IMR-90 (cell line): ENCODE measurements at regions not wholly inside any gene's neighbourhood (a gene's known extent, or its start where the extent isn't known, plus 50 kb on each side); places are given as distances from the start of the nearest gene placed in this dataset.

Source experiments
- ATAC-seq: fragments of 200-7000 bp; cut with Tn5 transposase; 2 replicates; pipeline ENCODE4 v1.9.1; 2020; ENCODE audit warnings: low read depth, mild to moderate bottlenecking, moderate library complexity
- BruUV-seq: library from RNA; stranded (reverse); fragments of 400-500 nt; replicated peaks from 2 replicates; lab custom pipeline; 2021; lab: Mats Ljungman, UMichigan
- CTCF ChIA-PET: fragments of 300-600 bp; formaldehyde crosslinking; extraction: SDS; loops from one replicate; lab custom pipeline; 2021; ENCODE audit warnings: antibody characterized with exemption; lab: Yijun Ruan, JAX
- POLR2A ChIA-PET: fragments of 300-600 bp; sonication (Branson Sonifier 250); formaldehyde crosslinking; loops from one replicate; lab custom pipeline; 2022; ENCODE audit warnings: antibody characterized with exemption; ENCODE audit not compliant: unreplicated experiment; lab: Charles Lee
- DNase-seq: peaks from one replicate; pipeline ENCODE4 v3.0.0; 2013
- H2AFZ ChIP-seq: replicated peaks from 2 replicates; pipeline ENCODE3; 2013; ENCODE audit warnings: low read length, mild to moderate bottlenecking; ENCODE audit not compliant: poor library complexity
- H2AK5ac ChIP-seq: 2 replicates; pipeline ENCODE4 v1.6.1; 2013; ENCODE audit warnings: low read depth, low read length, inconsistent platforms
- H2AK9ac ChIP-seq: replicated peaks from 2 replicates; pipeline ENCODE3; 2013; ENCODE audit warnings: mild to moderate bottlenecking, low read depth, low read length, moderate library complexity; ENCODE audit not compliant: poor library complexity
- H2BK120ac ChIP-seq: 2 replicates; pipeline ENCODE4 v1.6.1; 2013; ENCODE audit warnings: low read depth, low read length, inconsistent platforms
- H2BK15ac ChIP-seq: 3 replicates; pipeline ENCODE4 v1.6.1; 2013; ENCODE audit warnings: low read depth, low read length, inconsistent platforms
- H2BK20ac ChIP-seq: 2 replicates; pipeline ENCODE4 v1.6.1; 2013; ENCODE audit warnings: low read depth, mild to moderate bottlenecking, inconsistent platforms, low read length, moderate library complexity
- H2BK5ac ChIP-seq: 2 replicates; pipeline ENCODE4 v1.6.1; 2013; ENCODE audit warnings: mild to moderate bottlenecking, low read depth, low read length, inconsistent platforms; ENCODE audit not compliant: poor library complexity, severe bottlenecking
- H3K14ac ChIP-seq: replicated peaks from 2 replicates; pipeline ENCODE4 v1.6.1; 2013; ENCODE audit warnings: low read depth, low read length, inconsistent platforms
- H3K18ac ChIP-seq: 2 replicates; pipeline ENCODE4 v1.6.1; 2013; ENCODE audit warnings: low read depth, low read length, control low read depth
- H3K23ac ChIP-seq: 2 replicates; pipeline ENCODE4 v1.6.1; 2013; ENCODE audit warnings: low read depth, low read length, inconsistent platforms
- H3K27ac ChIP-seq: 2 replicates; pipeline ENCODE4 v1.5.1; 2013; ENCODE audit warnings: mild to moderate bottlenecking, control low read depth, low read length; ENCODE audit not compliant: insufficient read depth
- H3K27me3 ChIP-seq: 2 replicates; pipeline ENCODE4 v1.6.1; 2013; ENCODE audit warnings: low read length; ENCODE audit not compliant: control insufficient read depth, insufficient read depth
- H3K36me3 ChIP-seq: 2 replicates; pipeline ENCODE4 v1.6.1; 2013; ENCODE audit warnings: low read length, mixed read lengths; ENCODE audit not compliant: control insufficient read depth, insufficient read depth
- H3K4ac ChIP-seq: 2 replicates; pipeline ENCODE4 v1.6.1; 2013; ENCODE audit warnings: low read depth, low read length, inconsistent platforms
- H3K4me1 ChIP-seq: 2 replicates; pipeline ENCODE4 v1.6.1; 2013; ENCODE audit warnings: low read length, mixed read lengths; ENCODE audit not compliant: control insufficient read depth, insufficient read depth
- H3K4me2 ChIP-seq: 2 replicates; pipeline ENCODE4 v1.6.1; 2013; ENCODE audit warnings: low read depth, mild to moderate bottlenecking, control low read depth, low read length, moderate library complexity
- H3K4me3 ChIP-seq: 2 replicates; pipeline ENCODE4 v1.5.1; 2013; ENCODE audit warnings: low read depth, mild to moderate bottlenecking, control low read depth, low read length, moderate library complexity; ENCODE audit not compliant: insufficient read depth
- H3K56ac ChIP-seq: 2 replicates; pipeline ENCODE4 v1.6.1; 2013; ENCODE audit warnings: low read length, inconsistent platforms; ENCODE audit not compliant: insufficient read depth; ENCODE audit errors: extremely low read depth
- H3K79me1 ChIP-seq, 2 experiments: 2 replicates each; pipeline ENCODE4 v1.6.1; 2013; ENCODE audit warnings: low read length in 2 of 2, inconsistent platforms in 1 of 2, low read depth in 1 of 2
- H3K9ac ChIP-seq: 2 replicates; pipeline ENCODE4 v1.6.1; 2013; ENCODE audit warnings: low read depth, low read length, control low read depth
- H3K9me1 ChIP-seq: 2 replicates; pipeline ENCODE4 v1.6.1; 2013; ENCODE audit warnings: low read length, inconsistent platforms; ENCODE audit not compliant: insufficient read depth
- H3K9me3 ChIP-seq: 2 replicates; pipeline ENCODE4 v1.6.1; 2013; ENCODE audit warnings: low read length; ENCODE audit not compliant: control insufficient read depth, insufficient read depth
- H4K20me1 ChIP-seq: 2 replicates; pipeline ENCODE4 v1.6.1; 2013; ENCODE audit warnings: low read length, inconsistent platforms; ENCODE audit not compliant: insufficient read depth
- H4K5ac ChIP-seq: 2 replicates; pipeline ENCODE4 v1.6.1; 2013; ENCODE audit warnings: mild to moderate bottlenecking, low read depth, low read length, control low read depth
- H4K8ac ChIP-seq, 2 experiments: 2 replicates each; pipeline ENCODE4 v1.6.1; 2013; ENCODE audit warnings: low read depth in 2 of 2, low read length in 2 of 2, control low read depth in 1 of 2, inconsistent platforms in 1 of 2
- H4K91ac ChIP-seq: 2 replicates; pipeline ENCODE4 v1.6.1; 2013; ENCODE audit warnings: low read depth, low read length, inconsistent platforms; ENCODE audit not compliant: insufficient read depth
- BHLHE40 ChIP-seq: fragments of 150-350 bp; IDR thresholded peaks from 2 replicates; pipeline ENCODE4 v1.6.1; 2016; ENCODE audit warnings: mild to moderate bottlenecking, low read depth, low read length
- CEBPB ChIP-seq: IDR thresholded peaks from 2 replicates; pipeline ENCODE4 v1.6.1; 2012; ENCODE audit warnings: low read depth, low read length, improper control_type of control experiment
- CHD1 ChIP-seq: IDR thresholded peaks from 2 replicates; pipeline ENCODE4 v1.6.1; 2012; ENCODE audit warnings: low read depth, low read length, improper control_type of control experiment
- FOS ChIP-seq: fragments of 150-350 bp; IDR thresholded peaks from 2 replicates; pipeline ENCODE4 v1.6.1; 2016; ENCODE audit warnings: low read depth, low read length
- MAFK ChIP-seq: IDR thresholded peaks from 2 replicates; pipeline ENCODE4 v1.6.1; 2012; ENCODE audit warnings: low read depth, low read length, improper control_type of control experiment
- MAZ ChIP-seq: IDR thresholded peaks from 2 replicates; pipeline ENCODE4 v1.6.1; 2012; ENCODE audit warnings: low read depth, mild to moderate bottlenecking, low read length, improper control_type of control experiment, moderate library complexity, borderline replicate concordance
- MXI1 ChIP-seq: IDR thresholded peaks from 2 replicates; pipeline ENCODE4 v1.6.1; 2012; ENCODE audit warnings: low read depth, mild to moderate bottlenecking, low read length, moderate library complexity, borderline replicate concordance
- NFE2L2 ChIP-seq: fragments of 150-350 bp; IDR thresholded peaks from 2 replicates; pipeline ENCODE4 v1.6.1; 2016; ENCODE audit warnings: low read depth, mild to moderate bottlenecking, low read length
- POLR2A ChIP-seq: IDR thresholded peaks from 2 replicates; pipeline ENCODE4 v1.6.1; 2012; ENCODE audit warnings: mild to moderate bottlenecking, low read depth, low read length
- RAD21 ChIP-seq: IDR thresholded peaks from 2 replicates; pipeline ENCODE4 v1.6.1; 2012; ENCODE audit warnings: low read length, improper control_type of control experiment
- RCOR1 ChIP-seq: IDR thresholded peaks from 2 replicates; pipeline ENCODE4 v1.6.1; 2012; ENCODE audit warnings: mild to moderate bottlenecking, low read length, improper control_type of control experiment; ENCODE audit not compliant: insufficient replicate concordance
- RFX5 ChIP-seq: IDR thresholded peaks from 2 replicates; pipeline ENCODE4 v1.8.0; 2012; ENCODE audit warnings: low read depth, mild to moderate bottlenecking, low read length, moderate library complexity
- SMC3 ChIP-seq: fragments of 150-350 bp; IDR thresholded peaks from 2 replicates; pipeline ENCODE4 v1.6.1; 2016; ENCODE audit warnings: low read depth, mild to moderate bottlenecking, antibody characterized with exemption, low read length, moderate library complexity
- dilution Hi-C: fragments of 300-500 bp; cut with HindIII; formaldehyde crosslinking; loops from one replicate; pipeline ENCODE4 v1.14.3; 2018; ENCODE audit warnings: low sequenced_read_pairs; ENCODE audit not compliant: unreplicated experiment
- in situ Hi-C: fragments of 300-500 bp; cut with MboI; formaldehyde crosslinking; loops from 3 replicates; pipeline ENCODE4 v1.14.3; 2019; ENCODE audit warnings: low sequenced_read_pairs, inconsistent platforms, mixed read lengths
- intact Hi-C: fragments of 100-400 bp; cut with micrococcal nuclease; formaldehyde crosslinking; loops from 2 replicates; pipeline ENCODE4 v1.10.0; 2022
- TF ChIP-seq, protein P1 (sequence below): conservative IDR thresholded peaks from 2 replicates; pipeline ENCODE4 v1.5.1; 2012; ENCODE audit warnings: mild to moderate bottlenecking, low read depth, low read length, improper control_type of control experiment
- TF ChIP-seq, protein P2 (sequence below): fragments of 150-350 bp; IDR thresholded peaks from 2 replicates; pipeline ENCODE4 v1.6.1; 2016; ENCODE audit warnings: low read depth, mild to moderate bottlenecking, low read length, moderate library complexity, borderline replicate concordance

- intact Hi-C loops = no loop called here
- no TSS peak for BruUV-seq
- Histone ChIP-seq H4K91ac (no peak overlapping the region), H3K9me1 (no peaks in the 10 kb centered on the region), H4K5ac (no peak overlapping the region), H2BK20ac (no peak overlapping the region), H3K36me3 (no peaks in the 10 kb centered on the region), H2BK15ac (no peak overlapping the region), H3K27ac (no peak overlapping the region), H3K4me3 (no peak overlapping the region), H3K4me2 (no peak overlapping the region), H2AK9ac (no peak overlapping the region), H4K8ac (no peak overlapping the region), H2AK5ac (no peak overlapping the region), H3K18ac (no peak overlapping the region), H3K23ac (no peak overlapping the region), H3K4ac (no peak overlapping the region), H3K56ac (no peak overlapping the region), H3K27me3 (no peaks in the 10 kb centered on the region), H3K9me3 (no peaks in the 10 kb centered on the region), H4K20me1 (no peaks in the 10 kb centered on the region), H3K79me1 (no peaks in the 10 kb centered on the region), H3K9ac (no peak overlapping the region), H3K14ac (no peak overlapping the region), H2BK5ac (no peak overlapping the region), H2BK120ac (no peak overlapping the region), H3K4me1 (no peaks in the 10 kb centered on the region), H2AFZ (no peak overlapping the region)
- ATAC-seq (no peak), DNase-seq (no peak)
- CTCF ChIA-PET = no interaction called here
- in situ Hi-C loops = no loop called here
- TF ChIP-seq POLR2A (no peak), FOS (no peak), BHLHE40 (no peak), NFE2L2 (no peak), RCOR1 (no peak), CEBPB (no peak), MAFK (no peak), SMC3 (no peak), RAD21 (no peak), MAZ (no peak), RFX5 (no peak), CHD1 (no peak), MXI1 (no peak)
- TF ChIP-seq, protein P1, sequence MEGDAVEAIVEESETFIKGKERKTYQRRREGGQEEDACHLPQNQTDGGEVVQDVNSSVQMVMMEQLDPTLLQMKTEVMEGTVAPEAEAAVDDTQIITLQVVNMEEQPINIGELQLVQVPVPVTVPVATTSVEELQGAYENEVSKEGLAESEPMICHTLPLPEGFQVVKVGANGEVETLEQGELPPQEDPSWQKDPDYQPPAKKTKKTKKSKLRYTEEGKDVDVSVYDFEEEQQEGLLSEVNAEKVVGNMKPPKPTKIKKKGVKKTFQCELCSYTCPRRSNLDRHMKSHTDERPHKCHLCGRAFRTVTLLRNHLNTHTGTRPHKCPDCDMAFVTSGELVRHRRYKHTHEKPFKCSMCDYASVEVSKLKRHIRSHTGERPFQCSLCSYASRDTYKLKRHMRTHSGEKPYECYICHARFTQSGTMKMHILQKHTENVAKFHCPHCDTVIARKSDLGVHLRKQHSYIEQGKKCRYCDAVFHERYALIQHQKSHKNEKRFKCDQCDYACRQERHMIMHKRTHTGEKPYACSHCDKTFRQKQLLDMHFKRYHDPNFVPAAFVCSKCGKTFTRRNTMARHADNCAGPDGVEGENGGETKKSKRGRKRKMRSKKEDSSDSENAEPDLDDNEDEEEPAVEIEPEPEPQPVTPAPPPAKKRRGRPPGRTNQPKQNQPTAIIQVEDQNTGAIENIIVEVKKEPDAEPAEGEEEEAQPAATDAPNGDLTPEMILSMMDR = no peak
- TF ChIP-seq, protein P2, sequence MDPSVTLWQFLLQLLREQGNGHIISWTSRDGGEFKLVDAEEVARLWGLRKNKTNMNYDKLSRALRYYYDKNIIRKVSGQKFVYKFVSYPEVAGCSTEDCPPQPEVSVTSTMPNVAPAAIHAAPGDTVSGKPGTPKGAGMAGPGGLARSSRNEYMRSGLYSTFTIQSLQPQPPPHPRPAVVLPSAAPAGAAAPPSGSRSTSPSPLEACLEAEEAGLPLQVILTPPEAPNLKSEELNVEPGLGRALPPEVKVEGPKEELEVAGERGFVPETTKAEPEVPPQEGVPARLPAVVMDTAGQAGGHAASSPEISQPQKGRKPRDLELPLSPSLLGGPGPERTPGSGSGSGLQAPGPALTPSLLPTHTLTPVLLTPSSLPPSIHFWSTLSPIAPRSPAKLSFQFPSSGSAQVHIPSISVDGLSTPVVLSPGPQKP = no peak
- dilution Hi-C loops = no loop called here
- POLR2A ChIA-PET = interaction anchor here (0.5 kb wide), 1 partner anchor 234 kb away, joined by 3 read pairs; no protein-coding TSS in a partner anchor
Measured at GRCh38 chr5:39638813-39639212, 214.0 kb upstream of the DAB2 start.
